ENCODE measurements at regions not wholly inside any gene's neighbourhood (a gene's known extent, or its start where the extent isn't known, plus 50 kb on each side); places are given as distances from the start of the nearest gene placed in this dataset.
A peak's percentile ranks its signal among the peaks of the same experiment; 100 is the strongest.

DNA sequence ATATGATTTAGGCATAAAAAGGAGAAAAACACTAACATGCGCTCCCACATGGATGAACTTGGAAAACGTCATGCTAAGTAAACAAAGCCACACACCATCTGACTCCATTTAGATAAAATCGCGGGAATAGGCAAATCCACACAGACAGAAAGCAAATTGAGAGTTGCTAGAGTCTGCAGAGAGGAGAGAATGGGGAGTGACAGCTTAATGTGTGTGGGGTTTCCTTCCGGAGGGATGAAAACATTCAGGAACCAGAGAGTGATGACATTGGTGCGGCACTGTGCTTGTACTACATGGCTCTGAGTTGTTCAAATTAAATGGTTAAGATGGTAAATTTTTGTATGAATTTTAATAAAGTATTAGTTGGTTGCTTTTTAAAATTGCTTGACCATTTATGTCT, 482.9 kb upstream of the AKR1E2 start:
- no peak for DNase-seq (ENCODE audit: low spot score)

DNA sequence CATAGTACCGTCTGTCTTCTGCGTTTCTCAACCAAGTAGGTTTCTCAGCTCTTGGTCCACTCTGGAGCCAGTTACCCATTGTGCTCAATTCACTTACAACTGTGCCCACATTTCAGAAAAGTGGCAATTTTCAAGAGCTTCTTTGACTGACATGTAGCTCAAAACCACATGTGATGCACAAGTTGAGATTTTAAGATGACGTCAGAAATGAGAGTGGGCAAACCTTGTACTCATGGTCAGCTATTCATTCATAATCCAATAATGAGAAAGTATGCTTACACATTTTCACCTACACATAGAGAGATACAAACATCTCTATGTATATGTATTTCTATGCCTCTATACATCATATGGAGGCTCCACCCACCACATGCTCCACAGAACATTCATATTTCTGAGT, 487.2 kb upstream of the AKR1E2 start:
- DNase-seq (ENCODE audit: low spot score) = no peak

DNA sequence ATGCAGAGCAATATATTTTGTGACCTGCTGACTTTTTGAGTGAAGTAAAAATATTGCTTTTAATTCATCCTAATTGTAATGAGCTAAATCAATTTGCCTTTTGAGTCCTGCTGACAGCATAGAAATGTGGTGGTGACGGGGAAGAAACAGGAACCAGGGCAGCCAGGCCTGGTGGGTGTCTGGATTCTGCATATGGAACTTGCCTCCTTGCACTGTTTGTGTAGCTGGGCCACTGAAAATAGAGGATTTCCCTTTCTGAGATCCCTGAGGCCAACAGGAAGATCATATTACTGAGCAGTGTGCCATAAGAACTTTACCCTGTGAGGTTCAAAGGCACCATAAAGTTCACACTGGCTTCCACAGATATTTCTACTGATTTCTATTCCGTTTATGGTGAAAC, 488.4 kb upstream of the AKR1E2 start:
- DNase-seq (ENCODE audit: low spot score) = no peak

DNA sequence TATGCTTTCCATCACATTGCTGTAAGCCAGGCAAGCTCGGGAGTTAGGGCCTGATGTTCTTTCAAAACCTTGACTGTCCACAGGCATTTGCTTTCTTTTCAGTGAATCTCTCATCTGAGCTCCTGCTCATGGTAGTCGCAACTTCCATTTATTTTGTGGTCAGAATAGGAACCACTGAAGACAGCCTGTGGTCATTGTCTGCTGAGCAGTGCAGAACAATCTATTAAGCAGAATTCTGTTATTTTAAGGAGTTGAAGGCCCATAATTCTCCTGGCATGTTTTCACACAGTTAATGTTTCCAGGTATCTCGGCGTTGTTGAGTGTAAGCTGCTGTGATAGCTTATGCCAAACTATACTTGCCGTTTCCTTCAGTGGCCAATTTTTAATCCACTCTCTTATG, 491.1 kb upstream of the AKR1E2 start:
- no peak for DNase-seq (ENCODE audit: low spot score)

DNA sequence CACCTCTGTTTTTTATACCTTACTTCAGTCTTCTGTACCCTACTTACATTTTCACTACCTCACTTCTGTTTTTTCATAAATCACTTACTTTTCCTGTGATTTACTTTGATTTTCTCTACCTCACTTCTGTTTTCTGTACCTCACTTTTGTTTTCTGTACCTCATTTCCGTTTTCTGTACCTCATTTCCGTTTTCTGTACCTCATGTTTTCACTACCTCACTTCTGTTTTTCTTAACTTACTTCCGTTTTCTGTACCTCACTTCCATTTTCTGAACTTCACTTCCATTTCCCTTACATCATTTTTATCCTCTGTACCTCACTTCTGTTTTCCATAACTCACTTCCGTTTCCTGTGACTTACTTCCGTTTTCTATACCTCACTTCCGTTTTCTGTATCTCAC, 492.0 kb upstream of the AKR1E2 start:
- no peak for DNase-seq (ENCODE audit: low spot score)

DNA sequence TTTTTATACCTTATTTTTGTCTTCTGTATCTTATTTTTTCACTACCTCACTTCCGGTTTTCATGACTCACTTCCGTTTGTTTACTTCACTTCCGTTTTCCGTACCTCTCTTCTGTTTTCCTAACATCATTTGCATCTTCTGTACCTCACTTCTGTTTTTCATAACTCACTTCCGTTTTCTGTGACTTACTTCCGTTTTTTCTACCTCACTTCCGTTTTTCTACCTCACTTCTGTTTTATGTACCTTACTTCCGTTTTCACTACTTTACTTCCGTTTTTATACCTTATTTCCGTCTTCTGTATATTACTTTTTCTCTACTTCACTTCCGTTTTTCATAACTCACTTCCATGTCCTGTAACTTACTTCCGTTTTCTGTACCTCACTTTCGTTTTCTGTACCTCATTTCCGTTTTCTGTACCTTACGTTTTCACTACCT, 492.5 kb upstream of the AKR1E2 start:
- DNase-seq (ENCODE audit: low spot score) = no peak

DNA sequence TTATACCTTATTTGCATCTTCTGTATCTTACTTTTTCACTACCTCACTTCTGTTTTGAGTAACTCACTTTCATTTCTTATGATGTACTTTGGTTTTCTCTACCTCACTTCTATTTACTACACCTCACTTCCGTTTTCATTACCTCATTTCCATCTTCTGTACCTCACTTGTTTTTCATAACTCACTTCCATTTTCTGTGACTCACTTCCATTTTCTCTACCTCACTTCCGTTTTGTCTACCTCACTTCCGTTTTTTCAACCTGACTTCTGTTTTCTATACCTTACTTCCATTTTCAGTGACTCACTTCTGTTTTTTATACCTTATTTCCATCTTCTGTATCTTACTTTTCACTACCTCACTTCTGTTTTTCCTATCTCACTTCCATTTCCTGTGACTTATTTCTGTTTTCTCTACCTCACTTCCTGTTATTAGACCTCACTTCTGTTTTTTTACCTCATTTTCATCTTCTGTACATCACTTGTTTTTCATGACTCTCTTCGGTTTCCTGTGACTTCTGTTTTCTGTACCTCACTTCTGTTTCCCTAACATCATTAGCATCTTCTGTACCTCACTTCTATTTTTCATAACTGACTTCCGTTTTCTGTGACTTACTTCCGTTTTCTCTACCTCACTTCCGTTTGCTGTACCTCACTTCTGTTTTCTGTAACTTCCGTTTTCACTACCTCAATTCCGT, 493.1 kb upstream of the AKR1E2 start:
- DNase-seq (ENCODE audit: low spot score) = no peak

DNA sequence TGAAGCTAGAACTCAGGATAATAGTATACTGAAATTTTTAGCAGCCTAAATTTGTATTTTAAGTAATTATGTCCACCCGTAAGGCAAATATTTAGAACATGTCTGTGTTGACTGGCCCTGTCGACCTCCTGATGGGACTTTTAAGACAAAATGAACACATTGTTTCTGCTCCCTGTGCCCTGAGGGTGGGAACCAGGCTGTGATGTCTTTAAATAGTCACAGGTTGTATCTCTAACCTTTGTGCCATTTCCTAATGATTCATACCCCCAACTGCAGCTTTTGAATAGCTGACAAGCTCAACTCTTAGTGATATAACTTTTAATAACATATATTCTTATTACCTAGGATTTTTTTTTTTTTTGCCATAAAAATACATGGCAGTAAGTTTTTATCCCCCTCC, 494.9 kb upstream of the AKR1E2 start:
- no peak for DNase-seq (ENCODE audit: low spot score)

DNA sequence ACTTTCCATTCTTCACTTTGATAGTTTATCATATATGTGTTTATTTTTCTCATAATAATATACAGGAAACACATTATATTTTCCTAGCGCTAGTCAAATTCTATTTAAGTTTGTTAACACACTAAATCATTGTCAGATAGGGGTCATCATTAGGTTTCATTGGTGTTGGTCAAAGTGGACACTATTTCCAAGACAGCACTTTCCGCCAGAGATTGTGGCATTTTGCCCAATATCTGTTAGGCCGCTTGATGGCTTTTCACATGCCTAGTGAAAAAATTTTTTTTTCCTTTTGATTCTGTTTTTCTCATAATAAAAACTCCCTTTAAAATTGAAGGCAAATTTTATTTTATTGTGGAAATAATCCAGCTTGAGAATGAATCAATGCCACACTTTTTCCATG, 495.4 kb upstream of the AKR1E2 start:
- no peak for DNase-seq (ENCODE audit: low spot score)

DNA sequence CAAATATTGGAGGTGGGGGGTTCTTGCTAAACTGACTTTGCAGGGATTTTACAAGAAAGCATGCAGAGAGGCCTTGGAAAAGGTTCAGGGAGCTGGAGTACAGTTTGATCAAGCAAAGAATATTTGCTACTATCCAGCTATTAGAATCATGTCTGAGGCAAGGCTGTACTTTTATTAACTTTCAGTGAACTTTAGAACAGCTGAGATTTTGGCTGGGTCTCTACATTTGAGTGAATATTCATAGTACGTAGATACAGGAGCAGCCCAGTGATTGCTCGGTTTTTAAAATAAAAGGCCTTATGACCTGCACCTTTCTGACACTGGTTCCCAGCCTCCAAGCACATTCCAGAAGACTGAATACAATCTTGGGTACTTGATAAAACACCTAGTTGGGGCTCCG, 496.8 kb upstream of the AKR1E2 start:
- DNase-seq (ENCODE audit: low spot score) = no peak

DNA sequence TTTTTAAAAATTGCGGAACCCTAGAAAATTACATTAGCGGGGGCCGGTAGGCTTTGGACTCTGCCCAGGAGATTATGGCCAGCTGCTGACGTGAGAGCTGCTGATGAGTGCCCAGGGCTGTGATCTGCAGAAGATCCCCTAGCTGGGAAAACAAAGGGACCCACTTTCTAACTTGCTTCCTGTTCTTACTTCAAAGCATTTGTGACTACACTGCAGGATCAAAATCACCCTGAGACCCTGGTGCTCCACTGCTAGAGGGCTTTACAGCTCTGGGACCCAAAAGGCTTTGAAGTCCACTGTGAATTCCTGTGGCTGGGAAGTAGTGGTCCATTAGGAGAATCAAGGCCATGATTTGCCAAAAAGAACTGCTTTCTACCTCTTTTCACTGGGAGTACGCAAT, 499.4 kb upstream of the AKR1E2 start:
- DNase-seq (ENCODE audit: low spot score) = no peak

DNA sequence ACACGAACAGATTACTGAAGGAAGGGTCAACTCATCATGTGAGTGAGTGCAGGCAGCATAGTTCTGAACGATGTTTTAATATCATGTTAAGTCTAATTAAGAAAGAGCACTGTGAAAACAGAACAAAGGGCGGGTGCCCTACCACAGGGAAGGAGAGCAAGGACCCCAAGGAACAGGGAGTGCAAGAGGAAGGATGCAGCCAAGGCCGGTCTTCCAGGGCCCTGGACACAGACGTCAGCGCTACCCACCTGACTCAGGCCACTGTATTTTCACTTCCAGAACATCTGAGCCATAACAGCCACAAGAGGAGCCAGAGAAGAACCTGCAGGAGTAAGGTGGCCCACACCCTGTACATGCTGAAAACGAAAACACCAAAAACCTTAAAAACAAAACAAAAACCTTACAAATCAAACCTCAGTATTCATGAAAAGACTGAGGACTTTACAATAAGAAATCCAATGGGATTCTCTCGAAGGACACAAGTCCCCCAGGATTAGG, 506.1 kb upstream of the AKR1E2 start:
- no peak for DNase-seq (ENCODE audit: low spot score)

DNA sequence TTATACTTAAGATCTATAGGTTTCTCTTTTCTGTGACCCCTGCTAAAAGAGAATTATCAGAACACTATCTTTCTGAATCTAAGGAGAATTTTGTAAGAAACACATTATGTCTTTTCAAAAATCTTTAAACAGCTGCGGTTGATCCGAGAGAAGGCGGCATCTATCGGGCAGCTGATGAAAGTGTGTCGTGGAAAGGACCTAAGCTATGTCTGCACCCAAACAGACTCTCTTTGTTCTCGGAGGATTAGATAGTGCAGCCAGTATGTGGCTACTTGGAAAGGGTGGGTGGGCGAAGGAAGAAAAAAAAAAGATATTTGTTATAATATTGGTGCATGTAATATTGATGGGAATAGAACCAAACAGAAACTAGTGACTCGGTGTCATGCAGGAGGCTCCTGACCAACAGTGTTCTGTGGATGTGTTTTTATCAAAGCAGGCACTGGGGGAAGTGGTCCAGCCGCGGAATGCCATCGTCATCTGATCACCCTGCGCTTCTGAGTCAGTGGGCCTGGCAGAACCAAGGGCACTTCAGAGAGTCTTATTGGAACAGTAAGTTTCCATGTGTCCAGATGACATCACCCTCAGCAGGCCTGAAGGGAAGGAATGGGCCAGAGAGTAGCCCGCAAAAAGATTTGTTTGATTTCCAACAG, 509.7 kb upstream of the AKR1E2 start:
- DNase-seq (ENCODE audit: low spot score) = no peak

DNA sequence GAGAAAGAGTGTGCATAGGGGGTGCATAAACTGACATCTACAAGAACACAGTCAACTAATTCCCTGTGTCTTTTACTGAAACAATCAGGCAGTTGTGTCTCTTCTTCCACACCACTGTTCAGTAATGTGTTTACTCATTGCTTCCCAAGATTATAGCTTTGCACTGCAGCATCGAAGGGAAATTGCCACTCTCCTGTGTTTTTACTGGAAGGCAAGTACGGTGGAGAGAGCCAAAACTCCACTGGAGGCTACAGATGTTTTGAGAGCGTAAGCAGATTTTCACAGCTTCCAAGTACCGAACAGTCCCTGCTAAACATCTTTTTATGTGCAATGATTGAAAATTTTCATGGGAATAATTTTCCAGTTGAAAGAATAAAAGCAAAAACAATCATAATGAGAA, 510.5 kb upstream of the AKR1E2 start:
- no peak for DNase-seq (ENCODE audit: low spot score)

DNA sequence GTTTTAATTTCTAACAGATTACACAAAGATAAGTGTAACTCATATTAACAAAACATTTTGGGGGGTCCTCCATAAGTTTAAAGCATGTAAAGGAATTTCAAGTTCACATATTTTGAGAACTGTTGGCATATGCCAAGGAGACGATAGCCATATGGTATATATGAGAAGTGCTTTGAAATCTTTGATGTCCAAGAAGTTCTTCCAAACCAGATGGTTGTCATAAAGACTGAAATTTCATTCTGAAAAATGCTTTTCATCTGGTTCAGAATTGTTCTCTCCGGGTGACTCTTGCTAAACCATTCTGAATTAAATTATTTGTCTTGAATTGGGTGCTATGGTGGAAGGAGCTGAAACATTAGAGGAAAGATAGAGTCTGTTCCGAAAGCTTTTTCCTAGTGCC, 513.0 kb upstream of the AKR1E2 start:
- DNase-seq (ENCODE audit: low spot score) = no peak

DNA sequence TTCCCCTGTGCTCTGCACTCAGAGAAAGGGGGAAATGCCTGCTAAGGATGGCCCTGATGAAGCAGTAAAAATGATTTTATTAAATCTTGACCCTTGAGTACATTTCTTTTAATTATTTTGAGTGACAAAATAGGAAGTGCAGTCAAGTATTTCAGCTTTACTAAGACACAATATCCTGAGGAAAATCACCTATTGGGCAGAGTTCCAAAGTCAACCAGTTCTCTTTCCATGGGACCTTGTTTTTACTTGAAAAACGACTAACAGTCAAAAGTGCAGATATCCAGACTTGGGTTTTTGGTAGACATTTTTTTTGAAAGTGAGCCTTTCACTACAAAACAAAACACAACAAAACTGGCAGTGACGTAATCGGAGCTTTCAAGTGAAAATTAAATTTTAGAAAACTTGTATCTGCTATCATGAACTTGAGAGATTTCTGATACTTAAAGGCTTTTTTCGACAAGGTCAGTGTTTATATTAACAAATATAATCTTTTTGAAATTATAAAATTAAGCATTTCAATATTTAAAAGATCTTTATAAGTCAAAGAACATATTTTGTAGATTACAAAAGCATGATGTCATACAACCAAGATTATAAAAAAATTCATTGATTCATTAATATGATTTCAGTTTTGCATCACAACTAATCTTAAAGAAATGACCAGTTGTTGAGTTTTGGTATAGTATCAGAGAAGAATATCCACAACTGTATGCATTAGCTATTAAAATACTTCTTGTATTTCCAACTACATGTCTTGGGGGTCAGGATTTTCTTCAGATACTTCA, 513.8 kb upstream of the AKR1E2 start:
- DNase-seq (ENCODE audit: low spot score) = no peak

DNA sequence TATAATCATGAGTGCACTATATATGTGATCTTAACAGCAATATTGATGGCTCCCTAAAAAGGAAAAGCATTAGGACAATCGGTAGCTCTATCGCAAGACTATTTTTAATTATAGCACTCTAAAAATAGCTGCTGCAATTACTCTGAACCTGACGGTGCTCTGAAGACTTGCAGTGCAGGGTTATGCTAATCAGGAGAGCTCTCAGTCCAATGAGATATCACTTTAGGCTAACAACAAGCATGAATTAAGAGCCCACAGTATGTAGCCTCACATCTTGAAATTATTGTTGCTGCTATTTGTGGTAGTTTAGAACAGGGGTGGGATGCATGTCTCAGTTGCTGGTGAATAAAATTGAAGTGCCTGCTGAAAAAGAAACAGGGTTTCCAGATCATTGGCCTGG, 515.8 kb upstream of the AKR1E2 start:
- DNase-seq (ENCODE audit: low spot score) = no peak

DNA sequence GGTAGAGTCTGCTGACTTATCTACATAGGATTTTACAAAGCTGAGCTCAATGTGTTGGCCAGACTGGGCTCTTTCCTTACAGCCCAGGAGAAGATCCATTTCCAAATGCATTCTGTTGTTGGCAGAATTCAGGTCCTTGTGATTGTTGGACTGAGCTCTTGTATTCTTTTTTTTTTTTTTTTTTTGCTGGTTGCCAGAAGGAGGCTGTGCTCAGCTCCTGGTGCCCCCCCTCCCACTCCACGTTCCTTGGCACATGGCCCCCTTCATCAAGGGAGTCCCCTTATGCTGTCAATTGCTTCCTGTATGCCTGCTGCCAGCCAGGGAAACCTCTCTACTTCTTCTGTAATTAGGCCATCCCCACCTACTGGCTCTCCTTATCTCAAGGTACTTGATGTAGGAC, 518.1 kb upstream of the AKR1E2 start:
- no peak for DNase-seq (ENCODE audit: low spot score)

DNA sequence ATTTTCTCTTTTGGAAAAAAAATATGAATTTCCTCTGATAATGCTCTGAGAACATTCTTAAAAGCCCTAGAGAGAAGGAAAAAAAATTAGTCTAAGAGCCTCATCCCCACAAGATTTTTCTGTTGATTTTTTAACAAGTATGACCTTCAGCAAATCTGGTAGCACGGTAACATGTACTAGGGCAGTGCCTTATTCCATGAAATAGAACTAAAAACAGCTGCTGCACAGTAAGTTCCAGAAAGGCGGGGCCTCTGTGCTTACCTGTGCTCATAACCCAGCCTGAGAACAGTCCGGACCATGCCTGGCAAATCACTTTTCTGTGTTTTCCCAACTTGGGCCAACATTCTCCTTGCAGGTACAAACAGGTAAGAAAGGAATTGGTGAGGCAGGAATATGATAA, 519.1 kb upstream of the AKR1E2 start:
- DNase-seq (ENCODE audit: low spot score) = no peak

DNA sequence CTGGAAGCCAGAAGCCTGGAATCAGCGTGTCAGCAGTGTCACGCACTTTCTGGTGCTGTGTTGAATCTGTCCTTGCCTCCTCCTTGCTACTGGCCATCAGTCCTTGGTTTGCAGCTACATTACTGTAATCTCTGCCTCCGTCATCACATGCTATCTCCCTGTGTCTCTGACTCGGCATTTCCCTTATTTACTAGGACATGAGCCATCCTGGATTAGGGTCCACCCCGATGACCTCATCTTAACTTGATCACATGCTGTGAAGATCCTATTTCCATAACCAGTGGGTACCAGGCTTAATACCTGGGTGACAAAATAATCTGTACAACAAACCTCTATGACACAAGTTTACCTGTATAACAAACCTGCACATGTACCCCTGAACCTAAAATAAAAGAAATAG, 518.0 kb upstream of the KLF6 start:
- DNase-seq (ENCODE audit: low spot score) = peak; percentile 23

DNA sequence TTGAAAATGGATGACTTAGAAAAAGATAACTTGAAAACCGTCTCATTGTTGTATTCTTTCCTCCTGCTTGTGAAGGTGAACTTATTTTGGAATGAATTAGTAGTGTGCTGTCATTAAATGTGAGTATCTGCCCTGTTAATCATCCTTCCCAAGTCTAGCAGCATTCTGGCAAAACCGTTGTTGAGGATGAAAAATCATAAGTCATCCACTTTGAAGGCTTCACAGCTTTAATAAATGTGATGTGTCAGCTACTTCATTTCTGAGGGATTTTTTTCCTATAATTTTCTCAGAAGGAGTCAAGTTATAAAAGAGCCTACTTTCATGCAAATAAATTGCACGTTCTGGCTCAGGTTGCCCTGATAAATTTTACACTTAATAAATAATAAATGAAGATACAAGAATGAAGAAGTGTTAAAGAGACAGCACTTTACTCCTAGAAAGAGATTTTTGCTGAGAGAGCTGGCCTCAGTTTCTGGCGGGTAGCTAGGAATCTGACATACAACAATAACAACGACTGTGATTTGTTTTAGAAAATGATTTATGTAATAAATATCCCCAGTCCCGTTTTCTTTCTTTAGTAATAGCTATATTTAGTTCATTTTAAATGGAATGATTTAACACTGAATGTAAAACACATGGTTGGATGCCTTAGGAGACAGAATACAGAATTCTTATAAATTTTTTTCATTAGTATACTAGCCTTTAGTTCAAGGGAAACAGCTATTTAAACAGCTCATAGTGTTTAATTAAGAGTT, 516.5 kb upstream of the KLF6 start:
- DNase-seq (ENCODE audit: low spot score) = peak; percentile 10

DNA sequence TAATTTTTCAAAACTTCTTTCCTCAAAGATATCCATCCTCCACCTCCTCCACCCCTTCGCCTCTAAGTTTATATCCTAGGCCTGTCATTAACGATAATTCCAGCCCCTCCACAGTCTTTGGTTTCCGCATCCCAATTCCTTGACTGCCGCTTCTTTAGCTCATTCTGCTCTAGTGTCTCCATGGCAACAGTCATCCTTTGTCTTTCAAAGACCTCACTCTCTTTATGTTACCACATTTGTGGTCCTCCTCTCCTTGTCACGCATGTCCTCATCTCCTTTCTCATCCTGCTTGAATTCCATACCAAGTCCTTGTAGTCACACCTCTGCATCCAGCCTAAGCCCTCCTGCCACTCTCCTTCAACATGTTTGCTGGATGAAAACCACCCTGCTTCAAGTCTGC, 511.2 kb upstream of the KLF6 start:
- no peak for DNase-seq (ENCODE audit: low spot score)

Measured in RKO (cell line).